Thoracic aorta (tissue), 2 donors: ENCODE measurements at regions not wholly inside any gene's neighbourhood (a gene's known extent, or its start where the extent isn't known, plus 50 kb on each side); places are given as distances from the start of the nearest gene placed in this dataset.
"Not testable (repeated sequence)": the region's sequence is repeated elsewhere in the genome, so short reads cannot be mapped to it uniquely, and the experiment has no call there.

Experiments
- ATAC-seq: fragments of 150-250 bp; one replicate; pipeline ENCODE4 v1.8.0; 2017; ENCODE audit warnings: low read depth; ENCODE audit not compliant: insufficient number of reproducible peaks, low FRiP score
- DNase-seq: peaks from one replicate; pipeline ENCODE4 v3.0.0-alpha.2; 2020; ENCODE audit warnings: low spot score
- H3K27ac ChIP-seq, 2 donors: fragments of 200-600 bp; sonication (generic); 1 replicate in 1 of 2; 2 replicates in 1 of 2; pipeline ENCODE4 v1.5.1; 2016; ENCODE audit warnings: mild to moderate bottlenecking in 2 of 2, moderate library complexity in 2 of 2
- H3K27me3 ChIP-seq: fragments of 200-600 bp; sonication (generic); replicated peaks from 2 replicates; pipeline ENCODE4 v1.6.0; 2016; ENCODE audit warnings: mild to moderate bottlenecking; ENCODE audit not compliant: insufficient read depth
- H3K36me3 ChIP-seq: fragments of 200-600 bp; sonication (generic); one replicate; pipeline ENCODE4 v1.5.1; 2016
- H3K4me1 ChIP-seq, 2 donors: fragments of 200-600 bp; sonication (generic); 1 replicate in 1 of 2; 2 replicates in 1 of 2; pipeline versions ENCODE4 v1.5.1 to v1.6.0; 2016; ENCODE audit warnings: low read depth in 2 of 2, mild to moderate bottlenecking in 1 of 2; ENCODE audit not compliant: control insufficient read depth in 1 of 2
- H3K4me3 ChIP-seq: fragments of 200-600 bp; sonication (generic); 2 replicates; pipeline ENCODE4 v1.5.1; 2016; ENCODE audit warnings: mild to moderate bottlenecking
- H3K9me3 ChIP-seq: fragments of 200-600 bp; sonication (generic); 2 replicates; pipeline ENCODE4 v1.5.1; 2016
- TF ChIP-seq, protein P1 (sequence below): fragments of 200-600 bp; sonication (generic); IDR thresholded peaks from one replicate; pipeline ENCODE4 v1.5.1; 2019; ENCODE audit warnings: antibody characterized with exemption

DNA sequence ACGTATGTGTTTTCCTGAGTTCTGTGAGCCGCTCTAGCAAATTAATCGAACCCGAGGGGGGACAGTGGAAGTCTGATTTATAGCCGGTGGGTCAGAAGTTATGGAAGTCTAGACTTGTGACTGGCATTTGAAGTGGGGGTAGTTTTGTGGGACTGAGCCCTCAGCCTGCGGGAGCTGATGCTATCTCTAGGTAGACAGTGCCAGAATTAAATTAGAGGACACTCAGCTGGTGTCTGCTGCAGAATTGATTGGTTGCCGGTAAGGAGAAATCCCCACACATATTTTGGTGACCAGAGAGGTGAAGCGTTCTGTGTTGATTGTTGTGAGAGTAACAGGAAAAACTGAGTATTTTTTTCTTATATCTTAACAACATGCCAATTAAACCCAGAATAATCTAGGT, 143.8 kb upstream of the ADCY1 start:
- TF ChIP-seq, protein P1, sequence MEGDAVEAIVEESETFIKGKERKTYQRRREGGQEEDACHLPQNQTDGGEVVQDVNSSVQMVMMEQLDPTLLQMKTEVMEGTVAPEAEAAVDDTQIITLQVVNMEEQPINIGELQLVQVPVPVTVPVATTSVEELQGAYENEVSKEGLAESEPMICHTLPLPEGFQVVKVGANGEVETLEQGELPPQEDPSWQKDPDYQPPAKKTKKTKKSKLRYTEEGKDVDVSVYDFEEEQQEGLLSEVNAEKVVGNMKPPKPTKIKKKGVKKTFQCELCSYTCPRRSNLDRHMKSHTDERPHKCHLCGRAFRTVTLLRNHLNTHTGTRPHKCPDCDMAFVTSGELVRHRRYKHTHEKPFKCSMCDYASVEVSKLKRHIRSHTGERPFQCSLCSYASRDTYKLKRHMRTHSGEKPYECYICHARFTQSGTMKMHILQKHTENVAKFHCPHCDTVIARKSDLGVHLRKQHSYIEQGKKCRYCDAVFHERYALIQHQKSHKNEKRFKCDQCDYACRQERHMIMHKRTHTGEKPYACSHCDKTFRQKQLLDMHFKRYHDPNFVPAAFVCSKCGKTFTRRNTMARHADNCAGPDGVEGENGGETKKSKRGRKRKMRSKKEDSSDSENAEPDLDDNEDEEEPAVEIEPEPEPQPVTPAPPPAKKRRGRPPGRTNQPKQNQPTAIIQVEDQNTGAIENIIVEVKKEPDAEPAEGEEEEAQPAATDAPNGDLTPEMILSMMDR, result no peak
- H3K4me1 ChIP-seq, result no peaks in the 10 kb centered on the region
- no peaks in the 10 kb centered on the region for H3K36me3 ChIP-seq
- no peak overlapping the region for H3K4me3 ChIP-seq
- H3K27ac ChIP-seq, result no peak overlapping the region
- no peak for DNase-seq
- no peak for ATAC-seq
- H3K27me3 ChIP-seq, result no peaks in the 10 kb centered on the region
- H3K9me3 ChIP-seq, result no peaks in the 10 kb centered on the region

DNA sequence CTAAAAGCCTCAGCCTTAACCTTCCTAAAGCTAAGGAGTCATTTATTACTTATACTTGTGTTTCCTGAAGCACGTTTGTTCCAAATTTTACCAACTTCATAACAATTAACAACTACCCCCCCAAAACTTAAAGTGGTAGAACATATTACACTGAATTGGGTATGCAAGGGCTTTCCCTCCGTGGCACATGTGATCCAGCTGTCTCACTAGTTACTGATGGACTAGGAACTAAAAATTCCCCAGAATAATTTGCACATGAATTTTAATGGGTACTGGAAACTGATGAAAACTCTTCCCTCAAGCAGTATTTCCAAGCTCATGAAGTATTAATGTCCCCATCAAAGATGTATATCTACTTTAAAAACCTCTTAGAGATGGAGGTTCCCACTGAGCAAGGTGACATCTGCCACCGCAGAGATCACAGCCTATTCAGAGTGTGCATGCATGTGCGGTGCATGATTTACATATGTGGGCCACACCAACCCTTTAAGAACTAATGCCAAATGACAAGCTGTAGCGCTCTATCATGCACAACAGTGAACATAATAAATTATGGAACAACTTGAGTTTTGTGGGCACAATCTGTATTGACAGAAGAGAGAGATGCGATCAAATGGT, 139.9 kb upstream of the ADCY1 start:
- Histone ChIP-seq H3K27me3 (no peaks in the 10 kb centered on the region), H3K9me3 (no peaks in the 10 kb centered on the region), H3K27ac (no peak overlapping the region), H3K36me3 (no peaks in the 10 kb centered on the region), H3K4me3 (no peak overlapping the region), H3K4me1 (no peaks in the 10 kb centered on the region)
- no peak for ATAC-seq
- no peak for DNase-seq
- TF ChIP-seq, protein P1, result no peak

- Histone ChIP-seq H3K36me3 (no peaks in the 10 kb centered on the region), H3K9me3 (no peaks in the 10 kb centered on the region), H3K27ac (no peak overlapping the region), H3K27me3 (no peaks in the 10 kb centered on the region), H3K4me3 (no peak overlapping the region), H3K4me1 (no peaks in the 10 kb centered on the region)
- TF ChIP-seq, protein P1, result no peak
- no peak for DNase-seq
- no peak for ATAC-seq
Observed at GRCh38 chr7:45435131-45435530, 139.0 kb upstream of the ADCY1 start.

DNA sequence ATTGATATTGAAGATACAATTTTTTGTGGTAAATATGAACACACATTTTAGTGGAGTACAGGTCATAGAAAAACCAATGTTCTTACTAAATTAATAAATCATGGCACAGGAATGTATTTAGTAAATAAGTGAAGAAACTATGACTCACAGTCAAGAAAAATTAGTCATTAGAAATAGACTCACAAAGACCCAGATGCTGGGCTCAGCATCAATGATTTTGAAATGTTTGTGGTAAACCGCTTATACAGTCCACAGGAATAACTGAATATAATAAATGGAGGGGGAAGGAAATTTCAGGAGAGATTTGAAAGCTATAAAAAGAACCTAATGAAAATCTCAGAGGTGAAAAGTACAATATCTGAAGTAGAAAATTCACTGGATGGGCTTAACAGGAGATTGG, 138.3 kb upstream of the ADCY1 start:
- ATAC-seq, result no peak
- DNase-seq, result no peak
- no peaks in the 10 kb centered on the region for H3K4me1 ChIP-seq
- no peaks in the 10 kb centered on the region for H3K36me3 ChIP-seq
- no peak overlapping the region for H3K4me3 ChIP-seq
- H3K27me3 ChIP-seq, result no peaks in the 10 kb centered on the region
- no peak overlapping the region for H3K27ac ChIP-seq
- H3K9me3 ChIP-seq, result no peaks in the 10 kb centered on the region
- TF ChIP-seq, protein P1, result no peak

GRCh38 chr7:45440776-45441175, 133.4 kb upstream of the ADCY1 start:
- H3K9me3 ChIP-seq, H3K36me3 ChIP-seq, DNase-seq, H3K4me3 ChIP-seq, H3K27me3 ChIP-seq, H3K27ac ChIP-seq, H3K4me1 ChIP-seq, ATAC-seq: not testable (repeated sequence)

- Histone ChIP-seq H3K36me3 (no peaks in the 10 kb centered on the region), H3K9me3 (no peaks in the 10 kb centered on the region), H3K27me3 (no peaks in the 10 kb centered on the region), H3K4me3 (no peak overlapping the region), H3K4me1 (no peaks in the 10 kb centered on the region), H3K27ac (no peak overlapping the region)
- TF ChIP-seq, protein P1, result no peak
- ATAC-seq (no peak), DNase-seq (no peak)
Observed at GRCh38 chr7:45443263-45443662, 130.9 kb upstream of the ADCY1 start.
